K562 (cell line): ENCODE measurements at regions not wholly inside any gene's neighbourhood (a gene's known extent, or its start where the extent isn't known, plus 50 kb on each side); places are given as distances from the start of the nearest gene placed in this dataset.

Experiments used
- ATAC-seq: fragments of 200-7000 bp; cut with Tn5 transposase; 3 replicates; pipeline ENCODE4 v1.9.1; 2020; ENCODE audit warnings: moderate library complexity
- BruUV-seq: library from RNA; stranded (reverse); fragments of 400-500 nt; replicated peaks from 2 replicates; lab custom pipeline; 2021; lab: Mats Ljungman, UMichigan
- CTCF ChIA-PET: fragments of 300-600 bp; formaldehyde crosslinking; extraction: SDS; loops from one replicate; lab custom pipeline; 2021; ENCODE audit warnings: low intra/inter-chr PET ratio; lab: Yijun Ruan, JAX
- POLR2A ChIA-PET: fragments of 300-600, 350-650 bp; sonication (Branson Sonifier 250); formaldehyde crosslinking; extraction: SDS; loops from one replicate; lab custom pipeline; 2021; ENCODE audit warnings: antibody characterized with exemption, inconsistent platforms; lab: Yijun Ruan, JAX
- DNase-seq, 4 experiments: peaks; one replicate each; pipeline versions ENCODE4 v3.0.0 to v3.0.0-alpha.2; 2011 to 2018; ENCODE audit warnings: low spot score in 3 of 4, mixed read lengths in 3 of 4; ENCODE audit errors: extremely low read depth in 1 of 4
- FAIRE-seq: peaks from 2 replicates; lab custom pipeline; 2011; peaks lifted over from hg19 to GRCh38; lab: Jason Lieb, UNC
- H2AFZ ChIP-seq: 2 replicates; pipeline ENCODE4 v1.6.0; 2011; ENCODE audit warnings: low read depth, low read length, control low read depth, inconsistent platforms
- H3K27ac ChIP-seq: fragments of 200-600 bp; 3 replicates; pipeline ENCODE4 v1.8.0; 2011; ENCODE audit warnings: low read depth, mild to moderate bottlenecking, control low read depth, inconsistent platforms, low read length, moderate library complexity, mixed read lengths; ENCODE audit errors: extremely low read depth
- H3K27me3 ChIP-seq, 2 experiments: fragments of 300-600 bp in 1 of 2; 2 replicates in 1 of 2; 3 replicates in 1 of 2; pipeline versions ENCODE4 v1.6.0 to v1.8.0; 2011; ENCODE audit warnings: inconsistent platforms in 2 of 2, low read length in 2 of 2, mild to moderate bottlenecking in 1 of 2, mixed read lengths in 1 of 2, moderate library complexity in 1 of 2; ENCODE audit not compliant: control insufficient read depth in 2 of 2, insufficient read depth in 2 of 2
- H3K36me3 ChIP-seq: fragments of 300-600 bp; 3 replicates; pipeline ENCODE4 v1.8.0; 2011; ENCODE audit warnings: mild to moderate bottlenecking, low read length, inconsistent platforms; ENCODE audit not compliant: control insufficient read depth, insufficient read depth
- H3K4me1 ChIP-seq, 2 experiments: fragments of 200-600 bp in 1 of 2; replicated peaks in 1 of 2; 2 replicates in 1 of 2; 3 replicates in 1 of 2; pipeline versions ENCODE4 v1.5.1 to v1.8.0; 2011; ENCODE audit warnings: inconsistent platforms in 2 of 2, low read length in 2 of 2, mild to moderate bottlenecking in 1 of 2, mixed read lengths in 1 of 2, moderate library complexity in 1 of 2; ENCODE audit not compliant: control insufficient read depth in 2 of 2, insufficient read depth in 2 of 2
- H3K4me2 ChIP-seq: 2 replicates; pipeline ENCODE4 v1.6.1; 2011; ENCODE audit warnings: low read length, control low read depth, inconsistent platforms, mixed read lengths; ENCODE audit not compliant: insufficient read depth
- H3K4me3 ChIP-seq: fragments of 200-600 bp; sonication (generic), shearing (Covaris generic); 2 replicates; pipeline ENCODE4 v1.5.1; 2016; ENCODE audit warnings: control low read depth, inconsistent platforms
- H3K79me2 ChIP-seq: fragments of 200-600 bp; 3 replicates; pipeline ENCODE4 v1.8.0; 2011; ENCODE audit warnings: low read length, inconsistent platforms; ENCODE audit not compliant: control insufficient read depth, insufficient read depth
- H3K9ac ChIP-seq, 2 experiments: 2 replicates each; pipeline versions ENCODE4 v1.6.0 to v1.6.1; 2011; ENCODE audit warnings: low read depth in 2 of 2, low read length in 2 of 2, control low read depth in 1 of 2, inconsistent platforms in 1 of 2, mild to moderate bottlenecking in 1 of 2, mixed read lengths in 1 of 2; ENCODE audit not compliant: insufficient read depth in 1 of 2
- H3K9me1 ChIP-seq: one replicate; pipeline ENCODE4 v1.6.0; 2011; ENCODE audit warnings: inconsistent platforms, mild to moderate bottlenecking, low read length, moderate library complexity; ENCODE audit not compliant: control insufficient read depth, insufficient read depth
- H3K9me3 ChIP-seq: replicated peaks from 2 replicates; pipeline ENCODE4 v1.5.1; 2011; ENCODE audit warnings: low read depth, low read length, inconsistent platforms; ENCODE audit not compliant: control insufficient read depth, insufficient read depth
- H4K20me1 ChIP-seq: replicated peaks from 2 replicates; pipeline ENCODE4 v1.6.1; 2011; ENCODE audit warnings: low read length, inconsistent platforms, mixed read lengths; ENCODE audit not compliant: control insufficient read depth, insufficient read depth
- BACH1 ChIP-seq: fragments of 200-800 bp; sonication (Bioruptor generic); IDR thresholded peaks from 2 replicates; pipeline ENCODE4 v1.6.1; 2016; ENCODE audit warnings: missing genetic modification characterization, missing compliant biosample characterization
- HMG20B ChIP-seq: fragments of 250-450 bp; sonication (Bioruptor Pico); IDR thresholded peaks from 2 replicates; pipeline ENCODE4 v1.5.0; 2021; ENCODE audit warnings: mild to moderate bottlenecking
- HOXB6 ChIP-seq: fragments of 250-450 bp; sonication (Bioruptor Pico); IDR thresholded peaks from 2 replicates; pipeline ENCODE4 v1.5.1; 2022; ENCODE audit warnings: mild to moderate bottlenecking, borderline replicate concordance
- MYNN ChIP-seq, 2 experiments: sonication (generic); formaldehyde crosslinking in 1 of 2; IDR thresholded peaks; 2 replicates each; pipeline versions ENCODE4 v1.5.0 to v1.6.1; 2016 to 2020; ENCODE audit warnings: antibody characterized with exemption in 1 of 2, missing genetic modification reagents in 1 of 2
- NCOA4 ChIP-seq: fragments of 450-650 bp; IDR thresholded peaks from 2 replicates; pipeline ENCODE4 v1.6.1; 2018; ENCODE audit warnings: mild to moderate bottlenecking; ENCODE audit not compliant: partially characterized antibody
- STAG1 ChIP-seq: sonication (generic); formaldehyde crosslinking; IDR thresholded peaks from 2 replicates; pipeline ENCODE4 v1.5.0; 2020; ENCODE audit warnings: missing genetic modification reagents, borderline replicate concordance
- STAT5A ChIP-seq: IDR thresholded peaks from 2 replicates; pipeline ENCODE4 v1.6.1; 2012; ENCODE audit warnings: low read length, inconsistent platforms, borderline replicate concordance
- ZBTB5 ChIP-seq: fragments of 450-650 bp; IDR thresholded peaks from 2 replicates; pipeline ENCODE4 v1.6.1; 2017; ENCODE audit warnings: antibody characterized with exemption
- WGBS: fragments of 100-300 bp; shearing (Covaris generic); methylation state at CpG from one replicate; pipeline ENCODE4 v1.1.6; 2016; ENCODE audit warnings: low coverage, mixed read lengths; ENCODE audit not compliant: insufficient coverage; ENCODE audit errors: missing lambda C conversion rate; 5-methylcytosine and 5-hydroxymethylcytosine counted together
- in situ Hi-C: fragments of 300-500 bp; cut with MboI; formaldehyde crosslinking; loops from 4 replicates; pipeline ENCODE4 v1.15.0; 2018; ENCODE audit warnings: inconsistent platforms, mixed read lengths
- intact Hi-C: fragments of 100-400 bp; cut with micrococcal nuclease; formaldehyde crosslinking; loops from 2 replicates; pipeline ENCODE4 v1.14.2; 2022
- TF ChIP-seq, protein P1 (sequence below), 2 experiments: IDR thresholded peaks; 2 replicates each; pipeline ENCODE4 v1.6.1; 2012; ENCODE audit warnings: improper control_type of control experiment in 2 of 2, low read depth in 2 of 2, low read length in 2 of 2, borderline replicate concordance in 1 of 2

- no peak for FAIRE-seq
- H3K9me3 ChIP-seq: no peaks in the 10 kb centered on the region
- H3K9me1 ChIP-seq: no peaks in the 10 kb centered on the region
- no peak for DNase-seq
- intact Hi-C loops (no loop called here), in situ Hi-C loops (no loop called here)
- CTCF ChIA-PET: no interaction called here
- WGBS: 0% methylated on average over 4 of the region's 4 CpGs
- H3K4me2 ChIP-seq: no peak overlapping the region
- POLR2A ChIA-PET: no interaction called here
- BruUV-seq: no TSS peak
- H3K4me1 ChIP-seq: no peaks in the 10 kb centered on the region
- no peak overlapping the region for H3K9ac ChIP-seq
- no peak overlapping the region for H3K4me3 ChIP-seq
- no peak overlapping the region for H3K27ac ChIP-seq
- H3K27me3 ChIP-seq: peaks cover 6 to 42% of the 10 kb centered on the region in 2 experiments
- ATAC-seq: no peak
- no peaks in the 10 kb centered on the region for H4K20me1 ChIP-seq
- no peak overlapping the region for H2AFZ ChIP-seq
- TF ChIP-seq HOXB6 (CRISPR knock-in tag) (no peak), MYNN (IDR thresholded peaks at IDR 0.05) (no peak), MYNN (CRISPR knock-in tag; IDR thresholded peaks at IDR 0.05) (no peak), STAG1 (CRISPR knock-in tag) (no peak)
- no peaks in the 10 kb centered on the region for H3K79me2 ChIP-seq
- H3K36me3 ChIP-seq: no peaks in the 10 kb centered on the region
These were observed 110.8 kb downstream of the SNX5 start for GRCh38 chr20:17857639-17858449.

GRCh38 chr20:17856837-17857605, 111.6 kb downstream of the SNX5 start:
- ChIA-PET POLR2A (no interaction called here), CTCF (no interaction called here)
- Histone ChIP-seq H3K79me2 (no peaks in the 10 kb centered on the region), H3K4me1 (0 out of 5 replicates have a peak, but pooled peaks cover 0 to 2% of the 10 kb centered on the region in 2 experiments), H3K36me3 (no peaks in the 10 kb centered on the region), H4K20me1 (no peaks in the 10 kb centered on the region), H3K4me3 (no peak overlapping the region), H2AFZ (no peak overlapping the region), H3K9me1 (no peaks in the 10 kb centered on the region), H3K27ac (no peak overlapping the region), H3K27me3 (peaks cover 6 to 35% of the 10 kb centered on the region in 2 experiments), H3K9me3 (no peaks in the 10 kb centered on the region), H3K9ac (no peak overlapping the region), H3K4me2 (no peak overlapping the region)
- DNase-seq (no peak), ATAC-seq (no peak), FAIRE-seq (no peak)
- 6% methylated on average over 4 of the region's 5 CpGs for WGBS
- intact Hi-C loops (no loop called here), in situ Hi-C loops (no loop called here)
- BruUV-seq: no TSS peak
- TF ChIP-seq NCOA4: no peak
- no peak for TF ChIP-seq STAT5A
- TF ChIP-seq, protein P1, sequence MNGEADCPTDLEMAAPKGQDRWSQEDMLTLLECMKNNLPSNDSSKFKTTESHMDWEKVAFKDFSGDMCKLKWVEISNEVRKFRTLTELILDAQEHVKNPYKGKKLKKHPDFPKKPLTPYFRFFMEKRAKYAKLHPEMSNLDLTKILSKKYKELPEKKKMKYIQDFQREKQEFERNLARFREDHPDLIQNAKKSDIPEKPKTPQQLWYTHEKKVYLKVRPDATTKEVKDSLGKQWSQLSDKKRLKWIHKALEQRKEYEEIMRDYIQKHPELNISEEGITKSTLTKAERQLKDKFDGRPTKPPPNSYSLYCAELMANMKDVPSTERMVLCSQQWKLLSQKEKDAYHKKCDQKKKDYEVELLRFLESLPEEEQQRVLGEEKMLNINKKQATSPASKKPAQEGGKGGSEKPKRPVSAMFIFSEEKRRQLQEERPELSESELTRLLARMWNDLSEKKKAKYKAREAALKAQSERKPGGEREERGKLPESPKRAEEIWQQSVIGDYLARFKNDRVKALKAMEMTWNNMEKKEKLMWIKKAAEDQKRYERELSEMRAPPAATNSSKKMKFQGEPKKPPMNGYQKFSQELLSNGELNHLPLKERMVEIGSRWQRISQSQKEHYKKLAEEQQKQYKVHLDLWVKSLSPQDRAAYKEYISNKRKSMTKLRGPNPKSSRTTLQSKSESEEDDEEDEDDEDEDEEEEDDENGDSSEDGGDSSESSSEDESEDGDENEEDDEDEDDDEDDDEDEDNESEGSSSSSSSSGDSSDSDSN (IDR thresholded peaks at IDR 0.05; ENCODE audit: borderline replicate concordance in 1 of 2, low read depth in 2 of 2, low read length in 2 of 2): no peak
- TF ChIP-seq BACH1 (tag): no peak
- TF ChIP-seq ZBTB5: no peak
- TF ChIP-seq HMG20B (CRISPR knock-in tag): no peak
